Erythroblast (primary cell): ENCODE measurements at regions not wholly inside any gene's neighbourhood (a gene's known extent, or its start where the extent isn't known, plus 50 kb on each side); places are given as distances from the start of the nearest gene placed in this dataset.

Experiments
- GATA1 ChIP-seq: IDR thresholded peaks from 2 replicates; pipeline ENCODE4 v1.6.1; 2011; ENCODE audit warnings: low read depth, mild to moderate bottlenecking, control low read depth, low read length, moderate library complexity
- POLR2A ChIP-seq: IDR thresholded peaks from 2 replicates; pipeline ENCODE4 v1.6.1; 2011; ENCODE audit warnings: mild to moderate bottlenecking, low read length

DNA sequence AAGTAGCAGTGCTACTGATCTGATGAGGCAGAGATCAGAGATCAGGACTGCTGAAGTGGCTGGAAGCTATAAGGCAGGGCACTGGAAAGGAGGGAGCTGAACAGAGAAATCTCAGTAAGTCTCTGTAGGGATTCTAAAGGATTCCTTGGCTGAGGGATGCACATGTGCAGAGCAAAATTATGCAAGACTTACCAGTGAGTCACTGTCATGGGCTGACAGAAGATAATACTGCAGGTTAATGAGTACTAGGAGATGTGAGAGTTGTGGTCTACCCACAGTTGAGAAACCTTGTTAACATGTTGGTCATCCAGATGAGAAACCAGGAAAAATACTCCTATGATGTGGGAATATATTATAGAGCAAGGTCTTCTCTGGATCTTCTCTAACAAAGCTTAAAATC lies 378.1 kb downstream of the HAPSTR1 start:
- no peak for TF ChIP-seq POLR2A
- TF ChIP-seq GATA1, result no peak
